DMS53 treated with DMSO at 0.1 percent for 48 hours (cell line): ENCODE measurements at regions not wholly inside any gene's neighbourhood (a gene's known extent, or its start where the extent isn't known, plus 50 kb on each side); places are given as distances from the start of the nearest gene placed in this dataset.
A peak's percentile ranks its signal among the peaks of the same experiment; 100 is the strongest.

Experiments used
- DNase-seq: peaks from one replicate; lab custom pipeline; 2025; ENCODE audit not compliant: unreplicated experiment; lab: John Stamatoyannopoulos, UW

GRCh38 chr2:181185421-181185820 lies 205.0 kb downstream of the UBE2E3 start:
- no peak for DNase-seq

GRCh38 chr2:181185948-181186347 lies 205.5 kb downstream of the UBE2E3 start:
- no peak for DNase-seq

GRCh38 chr2:181188605-181189004 lies 208.2 kb downstream of the UBE2E3 start:
- DNase-seq: no peak

- DNase-seq: peak; percentile 72
These were observed 209.5 kb downstream of the UBE2E3 start for GRCh38 chr2:181189951-181190350.

GRCh38 chr2:181190711-181191110 lies 210.3 kb downstream of the UBE2E3 start:
- DNase-seq: no peak

GRCh38 chr2:181193550-181193949 lies 213.1 kb downstream of the UBE2E3 start:
- no peak for DNase-seq

GRCh38 chr2:181196401-181196800 lies 216.0 kb downstream of the UBE2E3 start:
- DNase-seq: peak; percentile 27

- DNase-seq: peak; percentile 70
These were observed 216.8 kb downstream of the UBE2E3 start for GRCh38 chr2:181197140-181197760.

GRCh38 chr2:181198183-181198864 lies 217.9 kb downstream of the UBE2E3 start:
- DNase-seq: no peak

GRCh38 chr2:181203412-181203811 lies 223.0 kb downstream of the UBE2E3 start:
- no peak for DNase-seq

- no peak for DNase-seq
These were observed 223.5 kb downstream of the UBE2E3 start for GRCh38 chr2:181203916-181204315.

GRCh38 chr2:181218401-181218821 lies 238.0 kb downstream of the UBE2E3 start:
- DNase-seq: no peak

- no peak for DNase-seq
These were observed 234.0 kb upstream of the ITGA4 start for GRCh38 chr2:181223234-181223633.

GRCh38 chr2:181224866-181225265 lies 232.3 kb upstream of the ITGA4 start:
- no peak for DNase-seq

GRCh38 chr2:181228661-181229060 lies 228.5 kb upstream of the ITGA4 start:
- no peak for DNase-seq

- DNase-seq: no peak
These were observed 226.0 kb upstream of the ITGA4 start for GRCh38 chr2:181231151-181231550.

GRCh38 chr2:181231886-181232621 lies 225.1 kb upstream of the ITGA4 start:
- DNase-seq: no peak

- DNase-seq: no peak
These were observed 222.7 kb upstream of the ITGA4 start for GRCh38 chr2:181234487-181234891.

- no peak for DNase-seq
These were observed 222.2 kb upstream of the ITGA4 start for GRCh38 chr2:181235011-181235410.

GRCh38 chr2:181235683-181236459 lies 221.3 kb upstream of the ITGA4 start:
- no peak for DNase-seq

GRCh38 chr2:181239201-181239799 lies 217.9 kb upstream of the ITGA4 start:
- DNase-seq: no peak
